GM23338 (cell line): ENCODE measurements at regions not wholly inside any gene's neighbourhood (a gene's known extent, or its start where the extent isn't known, plus 50 kb on each side); places are given as distances from the start of the nearest gene placed in this dataset.

Source experiments
- ATAC-seq: fragments of 200-7000 bp; cut with Tn5 transposase; 3 replicates; pipeline ENCODE4 v1.9.1; 2020
- DNase-seq: peaks from one replicate; pipeline ENCODE4 v3.0.0-alpha.2; 2015; ENCODE audit warnings: low spot score
- H2AFZ ChIP-seq: fragments of 200-600 bp; sonication (generic); 2 replicates; pipeline ENCODE4 v1.8.0; 2016; ENCODE audit warnings: antibody characterized with exemption, mild to moderate bottlenecking, moderate library complexity
- H3F3A ChIP-seq: fragments of 200-600 bp; sonication (generic); replicated peaks from 2 replicates; pipeline ENCODE4 v1.8.0; 2017; ENCODE audit warnings: antibody characterized with exemption, mixed run types, low read depth
- H3K27ac ChIP-seq: fragments of 200-600 bp; sonication (generic); 2 replicates; pipeline ENCODE4 v1.6.1; 2016; ENCODE audit warnings: low read depth
- H3K27me3 ChIP-seq: fragments of 200-600 bp; sonication (generic); 2 replicates; pipeline ENCODE4 v1.8.0; 2016; ENCODE audit warnings: mild to moderate bottlenecking, mixed run types, moderate library complexity; ENCODE audit not compliant: insufficient read depth
- H3K36me3 ChIP-seq: fragments of 200-600 bp; sonication (generic); 2 replicates; pipeline ENCODE4 v1.8.0; 2016; ENCODE audit warnings: mild to moderate bottlenecking; ENCODE audit not compliant: insufficient read depth
- H3K4me1 ChIP-seq: fragments of 200-600 bp; sonication (generic); 2 replicates; pipeline ENCODE4 v1.8.0; 2016; ENCODE audit warnings: mild to moderate bottlenecking, moderate library complexity; ENCODE audit not compliant: insufficient read depth
- H3K4me2 ChIP-seq: fragments of 200-600 bp; sonication (generic); 2 replicates; pipeline ENCODE4 v1.7.1; 2017; ENCODE audit warnings: mixed run types
- H3K4me3 ChIP-seq: fragments of 200-600 bp; sonication (generic); 2 replicates; pipeline ENCODE4 v1.6.1; 2016; ENCODE audit warnings: mixed run types
- H3K79me2 ChIP-seq: fragments of 200-600 bp; sonication (generic); replicated peaks from 2 replicates; pipeline ENCODE4 v1.8.0; 2017; ENCODE audit warnings: mild to moderate bottlenecking; ENCODE audit not compliant: insufficient read depth
- H3K9me2 ChIP-seq: fragments of 200-600 bp; sonication (generic); 2 replicates; pipeline ENCODE4 v1.8.0; 2017; ENCODE audit not compliant: insufficient read depth
- H4K20me1 ChIP-seq: fragments of 200-600 bp; sonication (generic); replicated peaks from 2 replicates; pipeline ENCODE4 v1.8.0; 2017; ENCODE audit warnings: mild to moderate bottlenecking; ENCODE audit not compliant: insufficient read depth
- H3K27ac Mint-ChIP-seq: 2 replicates; pipeline ENCODE4 v1.8.0; 2020; ENCODE audit warnings: inconsistent platforms, mild to moderate bottlenecking, moderate library complexity, mixed read lengths
- H3K27me3 Mint-ChIP-seq: 3 replicates; pipeline ENCODE4 v1.8.0; 2022; ENCODE audit warnings: low read depth, mild to moderate bottlenecking, moderate library complexity, mixed read lengths, inconsistent platforms; ENCODE audit not compliant: insufficient read depth, poor library complexity
- H3K36me3 Mint-ChIP-seq: 3 replicates; pipeline ENCODE4 v1.8.0; 2021; ENCODE audit warnings: low read depth, mild to moderate bottlenecking, inconsistent platforms, moderate library complexity, mixed read lengths
- H3K4me1 Mint-ChIP-seq: 3 replicates; pipeline ENCODE4 v1.8.0; 2020; ENCODE audit warnings: mild to moderate bottlenecking, inconsistent platforms, mixed read lengths
- H3K4me3 Mint-ChIP-seq: 3 replicates; pipeline ENCODE4 v1.8.0; 2021; ENCODE audit warnings: moderate library complexity, mild to moderate bottlenecking, inconsistent platforms, mixed read lengths
- H3K9me3 Mint-ChIP-seq: 3 replicates; pipeline ENCODE4 v1.8.0; 2020; ENCODE audit warnings: moderate library complexity, mild to moderate bottlenecking, inconsistent platforms, mixed read lengths
- CREB1 ChIP-seq: fragments of 250-450 bp; sonication (Bioruptor Pico); IDR thresholded peaks from 2 replicates; pipeline ENCODE4 v1.5.0; 2020; ENCODE audit warnings: low read depth, mild to moderate bottlenecking, moderate library complexity
- CTCF ChIP-seq, 2 experiments: fragments of 200-600 bp in 1 of 2; sonication (generic) in 1 of 2; conservative IDR thresholded peaks; 2 replicates each; pipeline versions ENCODE4 v1.5.1 to v1.6.1; 2016 to 2017; ENCODE audit warnings: antibody characterized with exemption in 2 of 2, low read depth in 2 of 2, mild to moderate bottlenecking in 2 of 2, moderate library complexity in 1 of 2
- EZH2 ChIP-seq: fragments of 200-600 bp; sonication (generic); IDR thresholded peaks from one replicate; pipeline ENCODE4 v1.8.0; 2017; ENCODE audit warnings: antibody characterized with exemption, mild to moderate bottlenecking, low read depth; ENCODE audit not compliant: unreplicated experiment
- EZH2phosphoT487 ChIP-seq: fragments of 200-600 bp; sonication (generic); IDR thresholded peaks from one replicate; pipeline ENCODE4 v1.8.1; 2018; ENCODE audit warnings: antibody characterized with exemption; ENCODE audit not compliant: unreplicated experiment
- JUNB ChIP-seq: IDR thresholded peaks from one replicate; pipeline ENCODE4 v1.6.1; 2016; ENCODE audit warnings: antibody characterized with exemption; ENCODE audit not compliant: unreplicated experiment
- NANOG ChIP-seq: IDR thresholded peaks from 2 replicates; pipeline ENCODE4 v1.6.1; 2016; ENCODE audit warnings: antibody characterized with exemption, borderline replicate concordance
- REST ChIP-seq: IDR thresholded peaks from one replicate; pipeline ENCODE4 v1.6.1; 2018; ENCODE audit warnings: antibody characterized with exemption; ENCODE audit not compliant: unreplicated experiment
- ZNF114 ChIP-seq: fragments of 250-450 bp; sonication (Bioruptor Pico); IDR thresholded peaks from 2 replicates; pipeline ENCODE4 v1.5.0; 2020; ENCODE audit warnings: mild to moderate bottlenecking, moderate library complexity
- ZNF462 ChIP-seq: fragments of 250-450 bp; sonication (Bioruptor Pico); IDR thresholded peaks from 2 replicates; pipeline ENCODE4 v1.5.0; 2020; ENCODE audit warnings: mild to moderate bottlenecking, moderate library complexity

GRCh38 chr5:165272436-165272835, 1767.0 kb downstream of the MAT2B start:
- no peak overlapping the region for H3K4me2 ChIP-seq
- no peak for DNase-seq
- no peak overlapping the region for H3K4me3 Mint-ChIP-seq
- H3K27ac ChIP-seq = no peak overlapping the region
- no peaks in the 10 kb centered on the region for H3K27me3 Mint-ChIP-seq
- no peaks in the 10 kb centered on the region for H4K20me1 ChIP-seq
- H3K4me1 ChIP-seq = no peaks in the 10 kb centered on the region
- no peaks in the 10 kb centered on the region for H3K4me1 Mint-ChIP-seq
- no peak overlapping the region for H3K4me3 ChIP-seq
- TF ChIP-seq NANOG (no peak), REST (no peak), CTCF (conservative IDR thresholded peaks at IDR 0.05; ENCODE audit: low read depth in 2 of 2) (no peak), ZNF462 (no peak), EZH2 (no peak), JUNB (no peak), CREB1 (CRISPR knock-in tag) (no peak), ZNF114 (CRISPR knock-in tag) (no peak), EZH2phosphoT487 (no peak)
- no peaks in the 10 kb centered on the region; the same call in 1 of the 2 replicates for H3K9me2 ChIP-seq
- no peak overlapping the region for H2AFZ ChIP-seq
- H3K27ac Mint-ChIP-seq = no peak overlapping the region
- H3K9me3 Mint-ChIP-seq = peaks cover 2% of the 10 kb centered on the region; the same call in 2 of the 3 replicates
- no peaks in the 10 kb centered on the region for H3K36me3 ChIP-seq
- ATAC-seq = no peak
- no peaks in the 10 kb centered on the region for H3F3A ChIP-seq
- H3K36me3 Mint-ChIP-seq = no peaks in the 10 kb centered on the region; the same call in 2 of the 3 replicates
- no peaks in the 10 kb centered on the region for H3K27me3 ChIP-seq
- H3K79me2 ChIP-seq = no peaks in the 10 kb centered on the region
